ENCODE measurements at regions not wholly inside any gene's neighbourhood (a gene's known extent, or its start where the extent isn't known, plus 50 kb on each side); places are given as distances from the start of the nearest gene placed in this dataset.

DNA sequence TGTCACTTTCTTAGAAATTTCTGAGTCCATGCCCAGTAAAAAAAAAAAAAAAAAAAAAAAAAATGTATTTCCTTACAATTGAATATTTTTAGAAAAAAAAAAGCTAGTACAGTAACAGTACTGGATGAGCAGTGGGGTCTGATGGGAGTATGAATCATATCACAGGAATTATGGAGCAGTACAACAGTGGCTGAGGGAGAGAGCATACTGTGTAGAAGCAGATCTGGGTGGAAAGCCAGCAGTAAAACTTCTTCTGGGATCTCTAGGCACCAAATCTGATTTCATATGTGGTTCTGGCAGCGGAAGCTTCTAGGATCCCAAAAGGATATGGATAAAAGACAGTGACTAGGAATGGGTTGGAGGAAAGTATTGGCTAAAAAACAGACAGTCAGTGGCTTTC lies 414.9 kb upstream of the FSHR start:
- no peak for TF ChIP-seq JUND (IDR thresholded peaks at IDR 0.05)
- TF ChIP-seq RAD21 (IDR thresholded peaks at IDR 0.05; ENCODE audit: low read length) = no peak
- TF ChIP-seq POLR2AphosphoS5 (IDR thresholded peaks at IDR 0.05; ENCODE audit: low read depth, low read length) = no peak
- TF ChIP-seq TCF12 (IDR thresholded peaks at IDR 0.05) = no peak
- TF ChIP-seq TAF1 (IDR thresholded peaks at IDR 0.05; ENCODE audit: borderline replicate concordance, low read depth, low read length) = no peak
- TF ChIP-seq SIN3A (IDR thresholded peaks at IDR 0.05; ENCODE audit: borderline replicate concordance, low read depth, low read length) = no peak
- TF ChIP-seq SMC3 (IDR thresholded peaks at IDR 0.05; ENCODE audit: low read depth, low read length) = no peak
- TF ChIP-seq EZH2phosphoT487 (IDR thresholded peaks at IDR 0.05; ENCODE audit: borderline replicate concordance, low read depth) = no peak
- TF ChIP-seq FOXJ3 (CRISPR knock-in tag; IDR thresholded peaks at IDR 0.05) = no peak
- no peak for TF ChIP-seq NRF1 (IDR thresholded peaks at IDR 0.05; ENCODE audit: low read depth, low read length)
- no peak for TF ChIP-seq ELF1 (IDR thresholded peaks at IDR 0.05)
- TF ChIP-seq EP300 (IDR thresholded peaks at IDR 0.05; ENCODE audit: borderline replicate concordance in 1 of 2, low read depth in 1 of 2, low read length in 1 of 2) = no peak
- TF ChIP-seq MEF2A (IDR thresholded peaks at IDR 0.05; ENCODE audit: borderline replicate concordance, low read depth) = no peak
- no peak for TF ChIP-seq IRF3 (IDR thresholded peaks at IDR 0.05; ENCODE audit: low read depth, low read length)
- TF ChIP-seq, protein P1, sequence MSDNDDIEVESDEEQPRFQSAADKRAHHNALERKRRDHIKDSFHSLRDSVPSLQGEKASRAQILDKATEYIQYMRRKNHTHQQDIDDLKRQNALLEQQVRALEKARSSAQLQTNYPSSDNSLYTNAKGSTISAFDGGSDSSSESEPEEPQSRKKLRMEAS (IDR thresholded peaks at IDR 0.05; ENCODE audit: low read depth) = no peak
- TF ChIP-seq ZBTB33 (IDR thresholded peaks at IDR 0.05; ENCODE audit: borderline replicate concordance, low read depth) = no peak
- no peak for TF ChIP-seq NFIC (IDR thresholded peaks at IDR 0.05; ENCODE audit: borderline replicate concordance)
- TF ChIP-seq FOSL2 (IDR thresholded peaks at IDR 0.05; ENCODE audit: borderline replicate concordance, low read depth) = no peak
- TF ChIP-seq TEAD4 (IDR thresholded peaks at IDR 0.05; ENCODE audit: borderline replicate concordance, insufficient read depth) = no peak

More for the DNA sequence above, 414.9 kb upstream of the FSHR start:
- H3K4me2 ChIP-seq = no peak overlapping the region
- no peak overlapping the region for H3K4me3 ChIP-seq (ENCODE audit: low read depth in 2 of 2, low read length in 1 of 2)
- H3K27me3 ChIP-seq (ENCODE audit: insufficient read depth) = no peaks in the 10 kb centered on the region
- H4K20me1 ChIP-seq (ENCODE audit: insufficient read depth) = no peaks in the 10 kb centered on the region
- H3K27ac ChIP-seq (ENCODE audit: low read depth in 2 of 2, low read length in 1 of 2) = no peak overlapping the region
- no peaks in the 10 kb centered on the region for H3F3A ChIP-seq (replicated peaks; ENCODE audit: insufficient read depth)
- H3K9ac ChIP-seq = no peak overlapping the region
- H3K9me2 ChIP-seq = 0 out of 2 replicates have a peak, but pooled peaks cover 3% of the 10 kb centered on the region
- ChIA-PET POLR2A (interaction anchor here (0.6 kb wide), 1 partner anchor 15 kb away, joined by 4 read pairs; no protein-coding TSS in a partner anchor), CTCF (interaction anchor here (0.8 kb wide), 1 partner anchor 299 kb away, joined by 3 read pairs; no protein-coding TSS in a partner anchor)
- H3K79me2 ChIP-seq (ENCODE audit: insufficient read depth) = no peaks in the 10 kb centered on the region
- H3K36me3 ChIP-seq (replicated peaks in 1 of 2; ENCODE audit: control insufficient read depth in 1 of 2, insufficient read depth in 2 of 2, low read length in 1 of 2) = no peaks in the 10 kb centered on the region
- H2AFZ ChIP-seq (ENCODE audit: low read depth) = no peak overlapping the region
- H3K4me1 ChIP-seq (ENCODE audit: control insufficient read depth in 1 of 2, insufficient read depth in 2 of 2, low read depth in 1 of 2, low read length in 1 of 2) = no peaks in the 10 kb centered on the region
- no peak for DNase-seq
- no peaks in the 10 kb centered on the region for H3K9me3 ChIP-seq
- WGBS (ENCODE audit: low lambda C conversion rate) = 19% methylated on average over 1 of the region's 1 CpG

Data from SK-N-SH (cell line).